ENCODE measurements at regions not wholly inside any gene's neighbourhood (a gene's known extent, or its start where the extent isn't known, plus 50 kb on each side); places are given as distances from the start of the nearest gene placed in this dataset.

DNA sequence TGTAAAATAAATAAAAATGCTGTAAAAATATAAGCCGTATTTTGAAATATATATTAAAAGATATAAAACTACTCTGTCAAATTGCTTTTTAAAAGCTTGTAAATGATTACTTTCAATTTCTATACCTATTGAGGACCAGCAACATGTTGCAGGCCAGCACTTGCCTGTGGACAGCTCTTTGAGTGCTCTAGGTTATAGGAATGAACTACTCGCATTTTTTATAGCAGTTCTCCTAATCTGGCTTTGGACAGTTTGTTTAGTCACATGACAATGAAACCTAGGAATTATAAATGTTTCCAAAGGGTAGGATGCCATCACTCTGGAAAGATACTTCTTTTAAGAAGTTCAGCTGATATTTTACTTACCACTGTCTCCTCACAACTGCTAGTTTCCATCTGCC lies 117.7 kb upstream of the PTPRZ1 start:
- DNase-seq = no peak
- intact Hi-C loops (cut with DNase I) = no loop called here

DNA sequence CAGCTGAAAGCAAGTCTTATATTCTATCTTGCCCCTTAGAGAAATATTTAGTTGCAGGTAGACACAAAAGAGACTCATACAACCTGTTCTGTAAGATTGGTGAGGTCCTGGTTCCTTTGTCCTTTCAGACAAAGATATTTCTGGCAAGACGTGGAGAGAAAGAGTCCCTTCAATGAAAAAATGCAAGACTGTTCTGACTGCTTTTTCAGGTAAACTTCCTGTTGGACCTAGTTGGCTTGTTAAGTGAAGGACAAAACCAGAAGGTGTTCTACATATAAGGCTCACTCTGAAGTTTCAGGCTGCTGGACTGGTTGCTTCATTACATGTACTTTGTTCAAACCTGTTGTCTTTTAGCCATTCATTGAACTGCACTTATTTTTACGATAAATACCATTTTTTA lies 119.0 kb upstream of the PTPRZ1 start:
- TF ChIP-seq, protein P1, sequence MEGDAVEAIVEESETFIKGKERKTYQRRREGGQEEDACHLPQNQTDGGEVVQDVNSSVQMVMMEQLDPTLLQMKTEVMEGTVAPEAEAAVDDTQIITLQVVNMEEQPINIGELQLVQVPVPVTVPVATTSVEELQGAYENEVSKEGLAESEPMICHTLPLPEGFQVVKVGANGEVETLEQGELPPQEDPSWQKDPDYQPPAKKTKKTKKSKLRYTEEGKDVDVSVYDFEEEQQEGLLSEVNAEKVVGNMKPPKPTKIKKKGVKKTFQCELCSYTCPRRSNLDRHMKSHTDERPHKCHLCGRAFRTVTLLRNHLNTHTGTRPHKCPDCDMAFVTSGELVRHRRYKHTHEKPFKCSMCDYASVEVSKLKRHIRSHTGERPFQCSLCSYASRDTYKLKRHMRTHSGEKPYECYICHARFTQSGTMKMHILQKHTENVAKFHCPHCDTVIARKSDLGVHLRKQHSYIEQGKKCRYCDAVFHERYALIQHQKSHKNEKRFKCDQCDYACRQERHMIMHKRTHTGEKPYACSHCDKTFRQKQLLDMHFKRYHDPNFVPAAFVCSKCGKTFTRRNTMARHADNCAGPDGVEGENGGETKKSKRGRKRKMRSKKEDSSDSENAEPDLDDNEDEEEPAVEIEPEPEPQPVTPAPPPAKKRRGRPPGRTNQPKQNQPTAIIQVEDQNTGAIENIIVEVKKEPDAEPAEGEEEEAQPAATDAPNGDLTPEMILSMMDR (IDR thresholded peaks at IDR 0.05) = no peak
- no peak overlapping the region for H3K27ac ChIP-seq
- no peaks in the 10 kb centered on the region for H3K27me3 ChIP-seq
- H3K4me1 ChIP-seq = no peaks in the 10 kb centered on the region
- no peak for DNase-seq
- intact Hi-C loops (cut with DNase I) = no loop called here
- H3K4me3 ChIP-seq = no peak overlapping the region
- H3K9me3 ChIP-seq = no peaks in the 10 kb centered on the region
- ATAC-seq = peak; percentile 19
- H3K36me3 ChIP-seq = no peaks in the 10 kb centered on the region

More for the DNA sequence above, 117.7 kb upstream of the PTPRZ1 start:
- H3K36me3 ChIP-seq = no peaks in the 10 kb centered on the region
- no peak for ATAC-seq
- no peak overlapping the region for H3K27ac ChIP-seq
- H3K27me3 ChIP-seq = no peaks in the 10 kb centered on the region
- H3K4me1 ChIP-seq = no peaks in the 10 kb centered on the region
- no peak overlapping the region for H3K4me3 ChIP-seq
- H3K9me3 ChIP-seq = no peaks in the 10 kb centered on the region
- TF ChIP-seq, protein P1 (IDR thresholded peaks at IDR 0.05) = no peak

DNA sequence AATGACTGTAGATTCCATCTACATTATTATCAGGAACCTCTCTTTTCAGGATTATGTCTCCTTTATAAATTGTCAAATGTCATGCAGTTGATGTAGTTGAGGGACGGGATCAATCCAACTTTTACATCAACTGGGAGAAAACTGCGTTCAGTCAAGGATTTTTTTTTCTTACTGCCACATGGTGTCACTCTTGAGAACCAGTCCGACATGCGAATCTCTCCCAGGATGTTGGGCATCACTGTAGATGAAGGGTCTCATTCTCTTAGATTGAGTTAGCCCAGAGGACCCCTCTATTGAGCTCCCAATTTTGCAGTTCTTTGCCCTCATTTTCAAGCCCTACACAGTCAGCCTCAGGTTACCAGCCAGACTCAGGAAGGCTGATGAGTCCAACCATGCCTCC lies 120.3 kb upstream of the PTPRZ1 start:
- Histone ChIP-seq H3K9me3 (no peaks in the 10 kb centered on the region), H3K36me3 (no peaks in the 10 kb centered on the region), H3K27me3 (no peaks in the 10 kb centered on the region), H3K27ac (no peak overlapping the region), H3K4me3 (no peak overlapping the region), H3K4me1 (no peaks in the 10 kb centered on the region)
- no peak for ATAC-seq
- no peak for DNase-seq
- intact Hi-C loops (cut with DNase I) = no loop called here
- TF ChIP-seq, protein P1 (IDR thresholded peaks at IDR 0.05) = no peak

DNA sequence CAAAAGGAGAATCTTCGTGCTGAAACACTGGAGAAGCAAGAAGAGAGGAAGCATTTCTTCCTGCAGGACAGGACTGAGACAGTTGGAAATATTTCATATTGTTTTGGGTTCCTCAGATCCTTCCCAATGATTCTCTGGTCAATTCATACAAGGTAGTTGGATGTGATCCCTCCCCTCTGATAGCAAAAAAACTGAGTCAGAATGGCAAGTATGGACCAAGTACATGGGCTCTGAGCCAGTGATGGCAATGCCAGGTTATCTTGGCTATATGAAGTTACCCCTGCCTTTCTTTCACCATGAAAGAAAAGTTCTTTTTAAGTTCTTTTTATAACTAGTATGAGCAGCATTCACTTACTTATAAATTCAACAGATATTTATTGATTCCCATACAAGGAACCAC lies 124.4 kb upstream of the PTPRZ1 start:
- intact Hi-C loops (cut with DNase I) = no loop called here
- Histone ChIP-seq H3K4me1 (no peaks in the 10 kb centered on the region), H3K36me3 (no peaks in the 10 kb centered on the region), H3K4me3 (no peak overlapping the region), H3K9me3 (no peaks in the 10 kb centered on the region), H3K27ac (no peak overlapping the region), H3K27me3 (no peaks in the 10 kb centered on the region)
- TF ChIP-seq, protein P1 (IDR thresholded peaks at IDR 0.05) = no peak
- DNase-seq = no peak
- ATAC-seq = no peak

DNA sequence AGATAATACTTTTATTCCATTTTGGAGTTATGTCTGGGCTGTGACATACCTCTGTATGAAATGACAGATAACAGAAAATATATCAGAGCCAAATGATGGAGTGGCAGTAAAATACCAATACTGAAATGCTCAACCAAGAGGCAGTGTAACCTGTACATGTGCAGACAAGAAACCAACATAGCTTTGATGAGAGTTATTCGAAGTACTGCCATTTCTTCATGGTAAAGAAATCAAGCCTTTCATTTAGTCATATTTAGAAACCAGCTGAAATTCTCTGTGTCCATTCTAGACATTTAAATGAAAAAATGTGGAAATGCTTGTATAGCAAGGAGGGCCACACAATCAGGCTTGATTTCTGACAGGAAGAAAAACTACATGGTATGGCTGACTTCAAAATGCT lies 127.1 kb upstream of the PTPRZ1 start:
- no peak overlapping the region for H3K4me3 ChIP-seq
- ATAC-seq (no peak), DNase-seq (no peak)
- intact Hi-C loops (cut with DNase I) = no loop called here
- H3K27ac ChIP-seq = no peak overlapping the region
- no peaks in the 10 kb centered on the region for H3K27me3 ChIP-seq
- no peaks in the 10 kb centered on the region for H3K4me1 ChIP-seq
- no peaks in the 10 kb centered on the region for H3K36me3 ChIP-seq
- H3K9me3 ChIP-seq = no peaks in the 10 kb centered on the region
- TF ChIP-seq, protein P1 (IDR thresholded peaks at IDR 0.05) = no peak

DNA sequence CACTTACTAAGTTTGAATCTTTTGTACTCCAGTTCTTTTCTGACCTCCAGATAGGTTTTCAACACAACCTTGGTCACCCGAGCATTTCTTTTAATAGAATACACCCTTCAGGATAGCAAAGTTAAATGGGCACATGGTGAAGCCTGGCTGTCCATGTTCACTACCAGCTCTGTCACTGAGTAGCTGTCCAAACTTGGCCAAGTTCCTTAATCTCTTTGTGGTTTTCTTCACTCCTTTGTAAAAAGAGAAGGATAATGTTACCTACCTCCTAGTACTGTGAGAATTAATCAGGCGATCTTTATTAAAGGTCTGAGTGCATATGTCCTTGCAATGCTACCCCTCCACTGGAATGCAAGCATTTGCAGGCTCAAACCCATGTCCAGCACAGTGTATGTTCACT lies 128.1 kb upstream of the PTPRZ1 start:
- Histone ChIP-seq H3K27me3 (no peaks in the 10 kb centered on the region), H3K4me3 (no peak overlapping the region), H3K9me3 (no peaks in the 10 kb centered on the region), H3K36me3 (no peaks in the 10 kb centered on the region), H3K4me1 (no peaks in the 10 kb centered on the region), H3K27ac (no peak overlapping the region)
- intact Hi-C loops (cut with DNase I) = no loop called here
- ATAC-seq = no peak
- DNase-seq = no peak
- TF ChIP-seq, protein P1 (IDR thresholded peaks at IDR 0.05) = no peak

Measured in upper lobe of right lung (tissue), 1 donor.